ENCODE measurements at regions not wholly inside any gene's neighbourhood (a gene's known extent, or its start where the extent isn't known, plus 50 kb on each side); places are given as distances from the start of the nearest gene placed in this dataset.

- TF ChIP-seq SPI1 (IDR thresholded peaks at IDR 0.05; ENCODE audit: borderline replicate concordance, low read depth) (no peak), GABPA (IDR thresholded peaks at IDR 0.05; ENCODE audit: low read depth) (no peak), CTCF (IDR thresholded peaks at IDR 0.05; ENCODE audit: insufficient read depth, low read length) (no peak), POLR2AphosphoS5 (IDR thresholded peaks at IDR 0.05; ENCODE audit: low read depth) (no peak)
- TF ChIP-seq, protein P1, sequence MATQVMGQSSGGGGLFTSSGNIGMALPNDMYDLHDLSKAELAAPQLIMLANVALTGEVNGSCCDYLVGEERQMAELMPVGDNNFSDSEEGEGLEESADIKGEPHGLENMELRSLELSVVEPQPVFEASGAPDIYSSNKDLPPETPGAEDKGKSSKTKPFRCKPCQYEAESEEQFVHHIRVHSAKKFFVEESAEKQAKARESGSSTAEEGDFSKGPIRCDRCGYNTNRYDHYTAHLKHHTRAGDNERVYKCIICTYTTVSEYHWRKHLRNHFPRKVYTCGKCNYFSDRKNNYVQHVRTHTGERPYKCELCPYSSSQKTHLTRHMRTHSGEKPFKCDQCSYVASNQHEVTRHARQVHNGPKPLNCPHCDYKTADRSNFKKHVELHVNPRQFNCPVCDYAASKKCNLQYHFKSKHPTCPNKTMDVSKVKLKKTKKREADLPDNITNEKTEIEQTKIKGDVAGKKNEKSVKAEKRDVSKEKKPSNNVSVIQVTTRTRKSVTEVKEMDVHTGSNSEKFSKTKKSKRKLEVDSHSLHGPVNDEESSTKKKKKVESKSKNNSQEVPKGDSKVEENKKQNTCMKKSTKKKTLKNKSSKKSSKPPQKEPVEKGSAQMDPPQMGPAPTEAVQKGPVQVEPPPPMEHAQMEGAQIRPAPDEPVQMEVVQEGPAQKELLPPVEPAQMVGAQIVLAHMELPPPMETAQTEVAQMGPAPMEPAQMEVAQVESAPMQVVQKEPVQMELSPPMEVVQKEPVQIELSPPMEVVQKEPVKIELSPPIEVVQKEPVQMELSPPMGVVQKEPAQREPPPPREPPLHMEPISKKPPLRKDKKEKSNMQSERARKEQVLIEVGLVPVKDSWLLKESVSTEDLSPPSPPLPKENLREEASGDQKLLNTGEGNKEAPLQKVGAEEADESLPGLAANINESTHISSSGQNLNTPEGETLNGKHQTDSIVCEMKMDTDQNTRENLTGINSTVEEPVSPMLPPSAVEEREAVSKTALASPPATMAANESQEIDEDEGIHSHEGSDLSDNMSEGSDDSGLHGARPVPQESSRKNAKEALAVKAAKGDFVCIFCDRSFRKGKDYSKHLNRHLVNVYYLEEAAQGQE (IDR thresholded peaks at IDR 0.05; ENCODE audit: insufficient replicate concordance, low read depth): no peak
- Histone ChIP-seq H3K27ac (replicated peaks) (no peak overlapping the region), H3K4me3 (replicated peaks; ENCODE audit: insufficient read depth, low read length) (no peak overlapping the region), H3K27me3 (ENCODE audit: insufficient read depth, poor library complexity, severe bottlenecking) (no peaks in the 10 kb centered on the region)
- DNase-seq (ENCODE audit: low read depth in 1 of 2, low spot score in 1 of 2): no peak
Measured at GRCh38 chr7:25931156-25931555, 220.8 kb upstream of the NFE2L3 start.

DNA sequence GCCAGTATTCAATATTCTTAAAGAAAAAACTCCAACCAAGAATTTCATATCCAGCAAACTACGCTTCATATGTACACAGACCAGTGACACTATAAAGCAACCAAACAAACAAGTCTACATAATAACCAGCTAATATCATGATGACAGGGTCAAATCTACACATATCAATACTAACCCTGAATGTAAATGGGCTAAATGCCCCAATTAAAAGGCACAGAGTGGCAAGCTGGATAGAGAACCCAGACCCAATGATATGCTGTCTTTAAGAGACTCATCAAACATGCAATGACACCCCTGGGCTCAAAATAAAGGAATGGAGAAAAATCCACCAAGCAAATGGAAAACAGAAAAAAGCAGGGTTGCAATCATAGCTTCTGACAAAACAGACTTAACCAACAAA, 218.1 kb upstream of the NFE2L3 start:
- TF ChIP-seq CTCF (IDR thresholded peaks at IDR 0.05; ENCODE audit: insufficient read depth, low read length) (no peak), GABPA (IDR thresholded peaks at IDR 0.05; ENCODE audit: low read depth) (no peak), SPI1 (IDR thresholded peaks at IDR 0.05; ENCODE audit: borderline replicate concordance, low read depth) (no peak), POLR2AphosphoS5 (IDR thresholded peaks at IDR 0.05; ENCODE audit: low read depth) (no peak)
- TF ChIP-seq, protein P1 (IDR thresholded peaks at IDR 0.05; ENCODE audit: insufficient replicate concordance, low read depth): no peak
- Histone ChIP-seq H3K27ac (replicated peaks) (no peak overlapping the region), H3K4me3 (replicated peaks; ENCODE audit: insufficient read depth, low read length) (no peak overlapping the region), H3K27me3 (ENCODE audit: insufficient read depth, poor library complexity, severe bottlenecking) (no peaks in the 10 kb centered on the region)
- no peak for DNase-seq (ENCODE audit: low read depth in 1 of 2, low spot score in 1 of 2)

DNA sequence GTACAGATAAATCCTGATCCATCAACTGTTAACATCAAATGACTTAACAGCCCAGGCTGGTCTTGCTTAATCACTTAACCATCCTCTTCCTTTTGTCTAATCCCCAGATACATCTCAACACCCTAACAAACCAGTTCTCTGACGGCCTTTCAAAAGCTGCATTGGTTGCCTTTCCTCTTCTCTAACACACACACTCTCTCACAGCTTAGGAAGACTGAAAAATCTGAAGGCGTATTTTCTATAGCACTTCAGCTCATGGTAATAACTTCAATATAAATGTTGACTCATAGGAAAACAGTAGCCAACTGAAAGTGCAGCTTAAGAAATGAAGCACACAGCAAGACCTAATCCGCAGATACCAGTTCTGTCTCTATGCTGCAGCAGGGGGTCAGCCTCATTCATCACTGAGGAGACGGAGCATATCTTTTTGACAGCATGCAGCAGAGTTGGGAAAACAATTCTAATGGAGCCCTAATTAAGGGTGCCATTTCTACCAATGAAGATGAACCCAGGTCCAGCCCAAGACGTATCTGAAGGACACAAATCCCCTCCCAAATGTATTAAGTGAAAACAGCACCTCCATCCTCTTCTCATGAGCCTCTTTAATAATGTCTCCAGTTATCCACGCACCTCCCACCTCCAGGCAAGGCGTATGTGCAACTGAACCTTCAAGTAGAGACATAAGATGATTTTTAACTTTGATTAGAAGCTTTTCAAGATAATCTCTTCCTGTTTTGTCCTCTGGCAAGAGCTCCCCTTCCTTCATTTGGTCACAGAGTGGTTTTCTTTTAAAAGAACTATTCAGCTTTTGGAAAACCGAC, 211.7 kb upstream of the NFE2L3 start:
- H3K27ac ChIP-seq (replicated peaks): peak overlapping the region; percentile 52
- TF ChIP-seq POLR2AphosphoS5 (IDR thresholded peaks at IDR 0.05; ENCODE audit: low read depth) (no peak), CTCF (IDR thresholded peaks at IDR 0.05; ENCODE audit: insufficient read depth, low read length) (no peak), SPI1 (IDR thresholded peaks at IDR 0.05; ENCODE audit: borderline replicate concordance, low read depth) (no peak)
- TF ChIP-seq, protein P1 (IDR thresholded peaks at IDR 0.05; ENCODE audit: insufficient replicate concordance, low read depth): no peak
- H3K4me3 ChIP-seq (replicated peaks; ENCODE audit: insufficient read depth, low read length): no peak overlapping the region
- no peaks in the 10 kb centered on the region for H3K27me3 ChIP-seq (ENCODE audit: insufficient read depth, poor library complexity, severe bottlenecking)
- no peak for DNase-seq (ENCODE audit: low read depth in 1 of 2, low spot score in 1 of 2)

Data from HL-60 (cell line).